K562 (cell line): ENCODE measurements at regions not wholly inside any gene's neighbourhood (a gene's known extent, or its start where the extent isn't known, plus 50 kb on each side); places are given as distances from the start of the nearest gene placed in this dataset.

Experiments
- ATAC-seq: fragments of 200-7000 bp; cut with Tn5 transposase; 3 replicates; pipeline ENCODE4 v1.9.1; 2020; ENCODE audit warnings: moderate library complexity
- BruUV-seq: library from RNA; stranded (reverse); fragments of 400-500 nt; replicated peaks from 2 replicates; lab custom pipeline; 2021; lab: Mats Ljungman, UMichigan
- CTCF ChIA-PET: fragments of 300-600 bp; formaldehyde crosslinking; extraction: SDS; loops from one replicate; lab custom pipeline; 2021; ENCODE audit warnings: low intra/inter-chr PET ratio; lab: Yijun Ruan, JAX
- POLR2A ChIA-PET: fragments of 300-600, 350-650 bp; sonication (Branson Sonifier 250); formaldehyde crosslinking; extraction: SDS; loops from one replicate; lab custom pipeline; 2021; ENCODE audit warnings: antibody characterized with exemption, inconsistent platforms; lab: Yijun Ruan, JAX
- DNase-seq, 4 experiments: peaks; one replicate each; pipeline versions ENCODE4 v3.0.0 to v3.0.0-alpha.2; 2011 to 2018; ENCODE audit warnings: low spot score in 3 of 4, mixed read lengths in 3 of 4; ENCODE audit errors: extremely low read depth in 1 of 4
- FAIRE-seq: peaks from 2 replicates; lab custom pipeline; 2011; peaks lifted over from hg19 to GRCh38; lab: Jason Lieb, UNC
- H2AFZ ChIP-seq: 2 replicates; pipeline ENCODE4 v1.6.0; 2011; ENCODE audit warnings: low read depth, low read length, control low read depth, inconsistent platforms
- H3K27ac ChIP-seq: fragments of 200-600 bp; 3 replicates; pipeline ENCODE4 v1.8.0; 2011; ENCODE audit warnings: low read depth, mild to moderate bottlenecking, control low read depth, inconsistent platforms, low read length, moderate library complexity, mixed read lengths; ENCODE audit errors: extremely low read depth
- H3K27me3 ChIP-seq, 2 experiments: fragments of 300-600 bp in 1 of 2; 2 replicates in 1 of 2; 3 replicates in 1 of 2; pipeline versions ENCODE4 v1.6.0 to v1.8.0; 2011; ENCODE audit warnings: inconsistent platforms in 2 of 2, low read length in 2 of 2, mild to moderate bottlenecking in 1 of 2, mixed read lengths in 1 of 2, moderate library complexity in 1 of 2; ENCODE audit not compliant: control insufficient read depth in 2 of 2, insufficient read depth in 2 of 2
- H3K36me3 ChIP-seq: fragments of 300-600 bp; 3 replicates; pipeline ENCODE4 v1.8.0; 2011; ENCODE audit warnings: mild to moderate bottlenecking, low read length, inconsistent platforms; ENCODE audit not compliant: control insufficient read depth, insufficient read depth
- H3K4me1 ChIP-seq, 2 experiments: fragments of 200-600 bp in 1 of 2; replicated peaks in 1 of 2; 2 replicates in 1 of 2; 3 replicates in 1 of 2; pipeline versions ENCODE4 v1.5.1 to v1.8.0; 2011; ENCODE audit warnings: inconsistent platforms in 2 of 2, low read length in 2 of 2, mild to moderate bottlenecking in 1 of 2, mixed read lengths in 1 of 2, moderate library complexity in 1 of 2; ENCODE audit not compliant: control insufficient read depth in 2 of 2, insufficient read depth in 2 of 2
- H3K4me2 ChIP-seq: 2 replicates; pipeline ENCODE4 v1.6.1; 2011; ENCODE audit warnings: low read length, control low read depth, inconsistent platforms, mixed read lengths; ENCODE audit not compliant: insufficient read depth
- H3K4me3 ChIP-seq: fragments of 200-600 bp; sonication (generic), shearing (Covaris generic); 2 replicates; pipeline ENCODE4 v1.5.1; 2016; ENCODE audit warnings: control low read depth, inconsistent platforms
- H3K79me2 ChIP-seq: fragments of 200-600 bp; 3 replicates; pipeline ENCODE4 v1.8.0; 2011; ENCODE audit warnings: low read length, inconsistent platforms; ENCODE audit not compliant: control insufficient read depth, insufficient read depth
- H3K9ac ChIP-seq, 2 experiments: 2 replicates each; pipeline versions ENCODE4 v1.6.0 to v1.6.1; 2011; ENCODE audit warnings: low read depth in 2 of 2, low read length in 2 of 2, control low read depth in 1 of 2, inconsistent platforms in 1 of 2, mild to moderate bottlenecking in 1 of 2, mixed read lengths in 1 of 2; ENCODE audit not compliant: insufficient read depth in 1 of 2
- H3K9me1 ChIP-seq: one replicate; pipeline ENCODE4 v1.6.0; 2011; ENCODE audit warnings: inconsistent platforms, mild to moderate bottlenecking, low read length, moderate library complexity; ENCODE audit not compliant: control insufficient read depth, insufficient read depth
- H3K9me3 ChIP-seq: replicated peaks from 2 replicates; pipeline ENCODE4 v1.5.1; 2011; ENCODE audit warnings: low read depth, low read length, inconsistent platforms; ENCODE audit not compliant: control insufficient read depth, insufficient read depth
- H4K20me1 ChIP-seq: replicated peaks from 2 replicates; pipeline ENCODE4 v1.6.1; 2011; ENCODE audit warnings: low read length, inconsistent platforms, mixed read lengths; ENCODE audit not compliant: control insufficient read depth, insufficient read depth
- C11orf30 ChIP-seq: fragments of 450-650 bp; IDR thresholded peaks from 2 replicates; pipeline ENCODE4 v1.6.1; 2016; ENCODE audit warnings: low read depth, mild to moderate bottlenecking
- MAFF ChIP-seq: IDR thresholded peaks from 2 replicates; pipeline ENCODE4 v1.6.1; 2012; ENCODE audit warnings: low read length, improper control_type of control experiment
- MAFG ChIP-seq: fragments of 450-650 bp; conservative IDR thresholded peaks from 2 replicates; pipeline ENCODE4 v1.6.1; 2016; ENCODE audit warnings: missing genetic modification characterization, missing compliant biosample characterization
- MAFK ChIP-seq: IDR thresholded peaks from 2 replicates; pipeline ENCODE4 v1.6.1; 2011; ENCODE audit warnings: low read length, improper control_type of control experiment
- MTF1 ChIP-seq: fragments of 250-450 bp; sonication (Bioruptor Pico); IDR thresholded peaks from 2 replicates; pipeline ENCODE4 v1.9.0; 2021; ENCODE audit warnings: moderate library complexity, mild to moderate bottlenecking, inconsistent platforms, borderline replicate concordance
- RBM14 ChIP-seq: fragments of 200-400 bp; formaldehyde crosslinking; IDR thresholded peaks from 2 replicates; pipeline ENCODE4 v1.6.1; 2018; ENCODE audit warnings: low read depth, mild to moderate bottlenecking, low read length, moderate library complexity, borderline replicate concordance; ENCODE audit not compliant: insufficient read depth
- SMARCE1 ChIP-seq: fragments of 450-650 bp; IDR thresholded peaks from 2 replicates; pipeline ENCODE4 v1.7.1; 2016; ENCODE audit warnings: mild to moderate bottlenecking
- ZFP36 ChIP-seq: fragments of 150-350 bp; IDR thresholded peaks from 2 replicates; pipeline ENCODE4 v1.6.1; 2018; ENCODE audit warnings: low read length, low read depth; ENCODE audit not compliant: partially characterized antibody
- ZNF316 ChIP-seq: fragments of 450-650 bp; IDR thresholded peaks from 2 replicates; pipeline ENCODE4 v1.6.1; 2016
- ZNF395 ChIP-seq: fragments of 200-800 bp; sonication (Bioruptor generic); IDR thresholded peaks from 2 replicates; pipeline ENCODE4 v1.6.1; 2017; ENCODE audit warnings: missing genetic modification characterization, missing compliant biosample characterization
- ZNF507 ChIP-seq: conservative IDR thresholded peaks from 2 replicates; pipeline ENCODE4 v1.6.1; 2017; ENCODE audit warnings: missing genetic modification characterization, missing compliant biosample characterization
- WGBS: fragments of 100-300 bp; shearing (Covaris generic); methylation state at CpG from one replicate; pipeline ENCODE4 v1.1.6; 2016; ENCODE audit warnings: low coverage, mixed read lengths; ENCODE audit not compliant: insufficient coverage; ENCODE audit errors: missing lambda C conversion rate; 5-methylcytosine and 5-hydroxymethylcytosine counted together
- in situ Hi-C: fragments of 300-500 bp; cut with MboI; formaldehyde crosslinking; loops from 4 replicates; pipeline ENCODE4 v1.15.0; 2018; ENCODE audit warnings: inconsistent platforms, mixed read lengths
- intact Hi-C: fragments of 100-400 bp; cut with micrococcal nuclease; formaldehyde crosslinking; loops from 2 replicates; pipeline ENCODE4 v1.14.2; 2022
- TF ChIP-seq, protein P1 (sequence below): sonication (generic); formaldehyde crosslinking; IDR thresholded peaks from 2 replicates; pipeline ENCODE4 v1.8.1; 2022; ENCODE audit warnings: missing genetic modification reagents

DNA sequence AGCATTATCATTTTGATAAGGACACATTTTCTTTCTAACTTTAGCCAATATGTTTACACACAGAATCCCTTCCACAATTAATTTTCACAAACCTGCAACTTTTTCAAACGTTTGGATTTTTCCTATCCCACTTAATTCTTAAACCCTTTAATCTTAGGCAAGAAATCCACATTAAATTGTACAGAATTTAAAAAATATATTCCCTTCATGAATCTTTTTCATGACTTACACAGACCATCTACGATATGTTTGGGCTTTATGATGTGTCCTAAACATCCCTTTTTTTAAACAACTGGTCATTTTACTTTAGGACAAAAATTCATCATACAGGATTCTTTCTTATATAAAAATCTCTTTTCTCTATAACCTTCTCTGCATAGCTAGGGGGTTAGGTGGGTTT, 241.5 kb upstream of the CNTNAP4 start:
- Histone ChIP-seq H3K9me3 (no peaks in the 10 kb centered on the region; the same call in 1 of the 2 replicates), H3K36me3 (no peaks in the 10 kb centered on the region), H3K9ac (no peak overlapping the region), H3K27ac (no peak overlapping the region), H4K20me1 (no peaks in the 10 kb centered on the region), H3K79me2 (no peaks in the 10 kb centered on the region)
- DNase-seq (no peak), FAIRE-seq (no peak)
- no TSS peak for BruUV-seq
- POLR2A ChIA-PET, result no interaction called here
- intact Hi-C loops, result no loop called here
- TF ChIP-seq ZFP36 (peak; percentile 43), ZNF507 (tag) (peak; percentile 57), ZNF395 (CRISPR knock-in tag) (no peak)
- TF ChIP-seq, all 486 proteins: peak for 2
- Histone ChIP-seq H3K9me1 (no peaks in the 10 kb centered on the region), H3K4me2 (no peak overlapping the region), H3K27me3 (no peaks in the 10 kb centered on the region), H3K4me1 (no peaks in the 10 kb centered on the region), H3K4me3 (no peak overlapping the region), H2AFZ (no peak overlapping the region)
- no peak for ATAC-seq
- CTCF ChIA-PET, result no interaction called here
- in situ Hi-C loops, result no loop called here
- 0% methylated on average over 2 of the region's 2 CpGs for WGBS

DNA sequence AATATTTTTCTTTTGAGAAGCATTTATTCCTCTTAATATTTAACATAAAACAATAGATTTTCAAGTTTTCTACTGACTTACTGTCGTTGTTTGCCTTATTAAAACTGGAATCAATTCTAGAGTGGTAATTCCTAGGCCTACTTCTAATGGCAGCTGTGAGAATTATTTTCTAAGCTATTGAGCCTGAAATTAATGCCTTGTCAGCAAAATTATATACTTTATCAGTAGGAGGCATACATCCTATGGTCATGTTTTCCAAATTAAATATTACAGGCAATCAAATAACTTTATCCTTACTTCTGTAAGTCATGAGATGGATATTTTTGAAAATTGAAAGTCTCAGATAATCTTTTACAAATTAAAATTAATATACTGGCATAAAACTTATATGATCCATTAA, 239.1 kb upstream of the CNTNAP4 start:
- H4K20me1 ChIP-seq, result no peaks in the 10 kb centered on the region
- H3K4me2 ChIP-seq, result no peak overlapping the region
- TF ChIP-seq MAFF (peak; percentile 96), SMARCE1 (no peak), MAFG (tag) (peak; percentile 76), MTF1 (no peak), ZNF316 (peak; percentile 85), RBM14 (no peak), MAFK (peak; percentile 97), C11orf30 (peak; percentile 67)
- TF ChIP-seq, protein P1, sequence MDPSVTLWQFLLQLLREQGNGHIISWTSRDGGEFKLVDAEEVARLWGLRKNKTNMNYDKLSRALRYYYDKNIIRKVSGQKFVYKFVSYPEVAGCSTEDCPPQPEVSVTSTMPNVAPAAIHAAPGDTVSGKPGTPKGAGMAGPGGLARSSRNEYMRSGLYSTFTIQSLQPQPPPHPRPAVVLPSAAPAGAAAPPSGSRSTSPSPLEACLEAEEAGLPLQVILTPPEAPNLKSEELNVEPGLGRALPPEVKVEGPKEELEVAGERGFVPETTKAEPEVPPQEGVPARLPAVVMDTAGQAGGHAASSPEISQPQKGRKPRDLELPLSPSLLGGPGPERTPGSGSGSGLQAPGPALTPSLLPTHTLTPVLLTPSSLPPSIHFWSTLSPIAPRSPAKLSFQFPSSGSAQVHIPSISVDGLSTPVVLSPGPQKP (CRISPR knock-in tag), result no peak
- no peaks in the 10 kb centered on the region for H3K36me3 ChIP-seq
- WGBS, result 0% methylated on average over 1 of the region's 1 CpG
- H3K79me2 ChIP-seq, result no peaks in the 10 kb centered on the region
- FAIRE-seq, result no peak
- in situ Hi-C loops, result no loop called here
- H3K9me1 ChIP-seq, result no peaks in the 10 kb centered on the region
- no peak overlapping the region for H3K4me3 ChIP-seq
- POLR2A ChIA-PET, result no interaction called here
- H3K27me3 ChIP-seq, result no peaks in the 10 kb centered on the region
- no peaks in the 10 kb centered on the region for H3K9me3 ChIP-seq
- no TSS peak for BruUV-seq
- H3K4me1 ChIP-seq, result no peaks in the 10 kb centered on the region
- H3K9ac ChIP-seq, result no peak overlapping the region
- DNase-seq, result no peak
- intact Hi-C loops, result no loop called here
- H3K27ac ChIP-seq, result no peak overlapping the region
- CTCF ChIA-PET, result no interaction called here
- no peak for ATAC-seq
- no peak overlapping the region for H2AFZ ChIP-seq
